ENCODE measurements at regions not wholly inside any gene's neighbourhood (a gene's known extent, or its start where the extent isn't known, plus 50 kb on each side); places are given as distances from the start of the nearest gene placed in this dataset.

- Histone ChIP-seq H3K4me3 (replicated peaks in 1 of 4; ENCODE audit: control extremely low read depth in 1 of 4, insufficient read depth in 1 of 4, low read depth in 3 of 4, low read length in 4 of 4) (no peak overlapping the region), H3K4me2 (ENCODE audit: extremely low read depth, insufficient read depth, low read length) (no peak overlapping the region), H3K27ac (ENCODE audit: insufficient read depth, low read length) (no peak overlapping the region), H3K79me2 (ENCODE audit: control insufficient read depth, insufficient read depth, low read length) (no peaks in the 10 kb centered on the region), H3K27me3 (ENCODE audit: control insufficient read depth, insufficient read depth, low read length) (no peaks in the 10 kb centered on the region), H4K20me1 (ENCODE audit: control insufficient read depth, extremely low read depth, insufficient read depth, low read length) (no peaks in the 10 kb centered on the region), H3K36me3 (ENCODE audit: control insufficient read depth, insufficient read depth, low read length) (no peaks in the 10 kb centered on the region), H3K4me1 (ENCODE audit: control insufficient read depth, extremely low read depth, insufficient read depth, low read length) (no peaks in the 10 kb centered on the region), H3K9me3 (ENCODE audit: control insufficient read depth, insufficient read depth, low read depth, low read length) (no peaks in the 10 kb centered on the region), H3K9ac (ENCODE audit: insufficient read depth, low read length) (no peak overlapping the region), H2AFZ (ENCODE audit: low read length) (no peak overlapping the region)
- TF ChIP-seq EZH2 (IDR thresholded peaks at IDR 0.05; ENCODE audit: low read length, missing control alignments) (no peak), CTCF (conservative IDR thresholded peaks at IDR 0.05 in 1 of 2, IDR thresholded peaks at IDR 0.05 in 1 of 2; ENCODE audit: low read depth in 1 of 2, low read length in 2 of 2) (no peak)
- no peak for DNase-seq (ENCODE audit: low read depth in 2 of 2)
These were observed 427.6 kb upstream of the STXBP6 start for GRCh38 chr14:25477316-25478098.

GRCh38 chr14:25472700-25473099 lies 422.8 kb upstream of the STXBP6 start:
- no peaks in the 10 kb centered on the region for H3K27me3 ChIP-seq (ENCODE audit: control insufficient read depth, insufficient read depth, low read length)
- H3K4me1 ChIP-seq (ENCODE audit: control insufficient read depth, extremely low read depth, insufficient read depth, low read length) = no peaks in the 10 kb centered on the region
- no peak for DNase-seq (ENCODE audit: low read depth in 2 of 2)
- H3K4me3 ChIP-seq (replicated peaks in 1 of 4; ENCODE audit: control extremely low read depth in 1 of 4, insufficient read depth in 1 of 4, low read depth in 3 of 4, low read length in 4 of 4) = no peak overlapping the region
- H3K9me3 ChIP-seq (ENCODE audit: control insufficient read depth, insufficient read depth, low read depth, low read length) = no peaks in the 10 kb centered on the region
- TF ChIP-seq EZH2 (IDR thresholded peaks at IDR 0.05; ENCODE audit: low read length, missing control alignments) = no peak
- TF ChIP-seq CTCF (conservative IDR thresholded peaks at IDR 0.05 in 1 of 2, IDR thresholded peaks at IDR 0.05 in 1 of 2; ENCODE audit: low read depth in 1 of 2, low read length in 2 of 2) = no peak
- no peaks in the 10 kb centered on the region for H3K79me2 ChIP-seq (ENCODE audit: control insufficient read depth, insufficient read depth, low read length)
- no peak overlapping the region for H3K4me2 ChIP-seq (ENCODE audit: extremely low read depth, insufficient read depth, low read length)
- H2AFZ ChIP-seq (ENCODE audit: low read length) = no peak overlapping the region
- no peak overlapping the region for H3K27ac ChIP-seq (ENCODE audit: insufficient read depth, low read length)
- H3K36me3 ChIP-seq (ENCODE audit: control insufficient read depth, insufficient read depth, low read length) = no peaks in the 10 kb centered on the region
- no peak overlapping the region for H3K9ac ChIP-seq (ENCODE audit: insufficient read depth, low read length)
- no peaks in the 10 kb centered on the region for H4K20me1 ChIP-seq (ENCODE audit: control insufficient read depth, extremely low read depth, insufficient read depth, low read length)

GRCh38 chr14:25464772-25465171 lies 414.8 kb upstream of the STXBP6 start:
- DNase-seq (ENCODE audit: low read depth in 2 of 2) = no peak
- Histone ChIP-seq H3K9me3 (ENCODE audit: control insufficient read depth, insufficient read depth, low read depth, low read length) (no peaks in the 10 kb centered on the region), H3K36me3 (ENCODE audit: control insufficient read depth, insufficient read depth, low read length) (no peaks in the 10 kb centered on the region), H3K4me2 (ENCODE audit: extremely low read depth, insufficient read depth, low read length) (no peak overlapping the region), H4K20me1 (ENCODE audit: control insufficient read depth, extremely low read depth, insufficient read depth, low read length) (no peaks in the 10 kb centered on the region), H3K4me1 (ENCODE audit: control insufficient read depth, extremely low read depth, insufficient read depth, low read length) (no peaks in the 10 kb centered on the region), H3K4me3 (replicated peaks in 1 of 4; ENCODE audit: control extremely low read depth in 1 of 4, insufficient read depth in 1 of 4, low read depth in 3 of 4, low read length in 4 of 4) (no peak overlapping the region), H3K27me3 (ENCODE audit: control insufficient read depth, insufficient read depth, low read length) (no peaks in the 10 kb centered on the region), H2AFZ (ENCODE audit: low read length) (no peak overlapping the region), H3K9ac (ENCODE audit: insufficient read depth, low read length) (no peak overlapping the region), H3K79me2 (ENCODE audit: control insufficient read depth, insufficient read depth, low read length) (no peaks in the 10 kb centered on the region), H3K27ac (ENCODE audit: insufficient read depth, low read length) (no peak overlapping the region)
- TF ChIP-seq EZH2 (IDR thresholded peaks at IDR 0.05; ENCODE audit: low read length, missing control alignments) = no peak
- no peak for TF ChIP-seq CTCF (conservative IDR thresholded peaks at IDR 0.05 in 1 of 2, IDR thresholded peaks at IDR 0.05 in 1 of 2; ENCODE audit: low read depth in 1 of 2, low read length in 2 of 2)

All from fibroblast of lung (primary cell).